ENCODE measurements at regions not wholly inside any gene's neighbourhood (a gene's known extent, or its start where the extent isn't known, plus 50 kb on each side); places are given as distances from the start of the nearest gene placed in this dataset.

DNA sequence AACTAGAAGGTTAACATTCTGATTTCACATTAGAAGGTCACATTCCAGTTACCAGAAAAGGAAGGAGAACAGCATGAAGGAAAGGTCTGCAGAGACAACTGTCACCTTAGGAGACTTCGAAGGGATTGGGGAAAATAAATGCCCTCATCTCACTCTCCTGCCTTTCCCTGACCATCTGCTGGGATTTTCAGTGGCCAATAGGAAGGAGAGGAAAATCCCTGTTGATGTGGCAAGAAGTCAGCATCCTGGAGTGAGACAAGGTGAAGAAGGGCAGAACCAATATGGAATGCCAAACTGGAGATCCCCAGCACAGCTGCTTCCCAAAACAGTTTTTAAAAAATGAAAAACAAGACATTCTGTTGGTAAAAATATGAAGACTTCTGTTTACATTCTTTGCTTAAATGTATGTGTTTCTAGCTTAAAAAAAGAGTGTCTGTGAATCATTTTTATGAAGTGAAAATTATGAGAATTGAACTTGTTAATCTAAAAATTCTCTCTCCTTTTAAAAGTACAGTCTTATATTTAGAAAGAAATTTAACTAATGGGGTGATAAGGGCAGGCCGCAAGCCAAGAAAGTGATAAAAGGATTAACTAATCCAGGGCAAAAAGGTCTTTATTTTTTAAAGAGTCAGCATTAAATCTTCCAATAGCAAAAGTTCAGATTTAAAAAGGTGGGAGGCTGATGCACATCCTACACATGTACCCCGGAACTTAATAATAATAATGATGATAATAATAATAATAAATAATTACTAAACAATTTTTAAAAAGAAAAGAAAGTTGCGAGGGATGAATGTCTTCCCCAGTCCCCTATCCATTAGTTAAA lies 160.6 kb upstream of the DOK6 start (continued):
- no peak for TF ChIP-seq ZNF596 (tag by site-specific recombination; IDR thresholded peaks at IDR 0.05)

DNA sequence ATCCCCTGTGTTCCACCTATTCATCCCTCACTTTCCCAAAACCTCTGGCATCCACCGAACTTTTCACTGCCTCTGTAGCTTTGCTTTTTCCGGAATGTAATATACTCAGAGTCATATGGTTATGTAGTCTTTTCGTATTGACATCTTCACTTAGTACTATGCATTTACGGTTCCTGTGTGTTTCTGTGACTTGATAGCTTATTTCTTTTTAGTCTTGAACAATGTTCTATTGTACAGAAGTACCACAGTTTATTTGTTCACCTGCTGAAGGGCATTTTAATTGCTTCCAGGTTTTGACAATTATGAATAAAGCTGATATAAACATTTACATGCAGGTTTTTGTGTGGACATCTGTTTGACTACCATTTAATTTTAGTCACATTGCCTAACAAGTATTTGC lies 154.7 kb upstream of the DOK6 start:
- CTCF ChIA-PET, result no interaction called here
- H3K4me1 ChIP-seq (ENCODE audit: control insufficient read depth, insufficient read depth, low read length), result no peaks in the 10 kb centered on the region
- H3K36me3 ChIP-seq (ENCODE audit: control insufficient read depth in 2 of 2, insufficient read depth in 1 of 2, low read length in 2 of 2), result no peaks in the 10 kb centered on the region
- H3K4me3 ChIP-seq (ENCODE audit: low read depth, low read length), result no peak overlapping the region
- H3K27ac ChIP-seq (ENCODE audit: extremely low read depth, low read depth, low read length), result no peak overlapping the region
- H3K9me3 ChIP-seq (ENCODE audit: control insufficient read depth, insufficient read depth, low read depth, low read length), result no peaks in the 10 kb centered on the region
- TF ChIP-seq, protein P1, sequence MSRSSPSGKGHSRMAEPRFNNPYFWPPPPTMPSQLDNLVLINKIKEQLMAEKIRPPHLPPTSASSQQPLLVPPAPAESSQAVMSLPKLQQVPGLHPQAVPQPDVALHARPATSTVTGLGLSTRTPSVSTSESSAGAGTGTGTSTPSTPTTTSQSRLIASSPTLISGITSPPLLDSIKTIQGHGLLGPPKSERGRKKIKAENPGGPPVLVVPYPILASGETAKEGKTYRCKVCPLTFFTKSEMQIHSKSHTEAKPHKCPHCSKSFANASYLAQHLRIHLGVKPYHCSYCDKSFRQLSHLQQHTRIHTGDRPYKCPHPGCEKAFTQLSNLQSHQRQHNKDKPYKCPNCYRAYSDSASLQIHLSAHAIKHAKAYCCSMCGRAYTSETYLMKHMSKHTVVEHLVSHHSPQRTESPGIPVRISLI (tag by site-specific recombination; IDR thresholded peaks at IDR 0.05), result no peak
- TF ChIP-seq, protein P2, sequence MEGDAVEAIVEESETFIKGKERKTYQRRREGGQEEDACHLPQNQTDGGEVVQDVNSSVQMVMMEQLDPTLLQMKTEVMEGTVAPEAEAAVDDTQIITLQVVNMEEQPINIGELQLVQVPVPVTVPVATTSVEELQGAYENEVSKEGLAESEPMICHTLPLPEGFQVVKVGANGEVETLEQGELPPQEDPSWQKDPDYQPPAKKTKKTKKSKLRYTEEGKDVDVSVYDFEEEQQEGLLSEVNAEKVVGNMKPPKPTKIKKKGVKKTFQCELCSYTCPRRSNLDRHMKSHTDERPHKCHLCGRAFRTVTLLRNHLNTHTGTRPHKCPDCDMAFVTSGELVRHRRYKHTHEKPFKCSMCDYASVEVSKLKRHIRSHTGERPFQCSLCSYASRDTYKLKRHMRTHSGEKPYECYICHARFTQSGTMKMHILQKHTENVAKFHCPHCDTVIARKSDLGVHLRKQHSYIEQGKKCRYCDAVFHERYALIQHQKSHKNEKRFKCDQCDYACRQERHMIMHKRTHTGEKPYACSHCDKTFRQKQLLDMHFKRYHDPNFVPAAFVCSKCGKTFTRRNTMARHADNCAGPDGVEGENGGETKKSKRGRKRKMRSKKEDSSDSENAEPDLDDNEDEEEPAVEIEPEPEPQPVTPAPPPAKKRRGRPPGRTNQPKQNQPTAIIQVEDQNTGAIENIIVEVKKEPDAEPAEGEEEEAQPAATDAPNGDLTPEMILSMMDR (tag by site-specific recombination; IDR thresholded peaks at IDR 0.05), result no peak
- no peak for TF ChIP-seq MYNN (tag by site-specific recombination; IDR thresholded peaks at IDR 0.05; ENCODE audit: borderline replicate concordance)
- TF ChIP-seq, protein P3, sequence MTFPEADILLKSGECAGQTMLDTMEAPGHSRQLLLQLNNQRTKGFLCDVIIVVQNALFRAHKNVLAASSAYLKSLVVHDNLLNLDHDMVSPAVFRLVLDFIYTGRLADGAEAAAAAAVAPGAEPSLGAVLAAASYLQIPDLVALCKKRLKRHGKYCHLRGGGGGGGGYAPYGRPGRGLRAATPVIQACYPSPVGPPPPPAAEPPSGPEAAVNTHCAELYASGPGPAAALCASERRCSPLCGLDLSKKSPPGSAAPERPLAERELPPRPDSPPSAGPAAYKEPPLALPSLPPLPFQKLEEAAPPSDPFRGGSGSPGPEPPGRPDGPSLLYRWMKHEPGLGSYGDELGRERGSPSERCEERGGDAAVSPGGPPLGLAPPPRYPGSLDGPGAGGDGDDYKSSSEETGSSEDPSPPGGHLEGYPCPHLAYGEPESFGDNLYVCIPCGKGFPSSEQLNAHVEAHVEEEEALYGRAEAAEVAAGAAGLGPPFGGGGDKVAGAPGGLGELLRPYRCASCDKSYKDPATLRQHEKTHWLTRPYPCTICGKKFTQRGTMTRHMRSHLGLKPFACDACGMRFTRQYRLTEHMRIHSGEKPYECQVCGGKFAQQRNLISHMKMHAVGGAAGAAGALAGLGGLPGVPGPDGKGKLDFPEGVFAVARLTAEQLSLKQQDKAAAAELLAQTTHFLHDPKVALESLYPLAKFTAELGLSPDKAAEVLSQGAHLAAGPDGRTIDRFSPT (tag by site-specific recombination; IDR thresholded peaks at IDR 0.05), result no peak
- TF ChIP-seq ZNF391 (tag by site-specific recombination; IDR thresholded peaks at IDR 0.05; ENCODE audit: borderline replicate concordance, low read depth), result no peak
- TF ChIP-seq KLF16 (tag by site-specific recombination; IDR thresholded peaks at IDR 0.05), result no peak
- TF ChIP-seq ZIC2 (tag by site-specific recombination; IDR thresholded peaks at IDR 0.05), result no peak
- TF ChIP-seq, protein P4, sequence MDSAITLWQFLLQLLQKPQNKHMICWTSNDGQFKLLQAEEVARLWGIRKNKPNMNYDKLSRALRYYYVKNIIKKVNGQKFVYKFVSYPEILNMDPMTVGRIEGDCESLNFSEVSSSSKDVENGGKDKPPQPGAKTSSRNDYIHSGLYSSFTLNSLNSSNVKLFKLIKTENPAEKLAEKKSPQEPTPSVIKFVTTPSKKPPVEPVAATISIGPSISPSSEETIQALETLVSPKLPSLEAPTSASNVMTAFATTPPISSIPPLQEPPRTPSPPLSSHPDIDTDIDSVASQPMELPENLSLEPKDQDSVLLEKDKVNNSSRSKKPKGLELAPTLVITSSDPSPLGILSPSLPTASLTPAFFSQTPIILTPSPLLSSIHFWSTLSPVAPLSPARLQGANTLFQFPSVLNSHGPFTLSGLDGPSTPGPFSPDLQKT (IDR thresholded peaks at IDR 0.05; ENCODE audit: borderline replicate concordance, low read depth, low read length), result no peak
- TF ChIP-seq, protein P5, sequence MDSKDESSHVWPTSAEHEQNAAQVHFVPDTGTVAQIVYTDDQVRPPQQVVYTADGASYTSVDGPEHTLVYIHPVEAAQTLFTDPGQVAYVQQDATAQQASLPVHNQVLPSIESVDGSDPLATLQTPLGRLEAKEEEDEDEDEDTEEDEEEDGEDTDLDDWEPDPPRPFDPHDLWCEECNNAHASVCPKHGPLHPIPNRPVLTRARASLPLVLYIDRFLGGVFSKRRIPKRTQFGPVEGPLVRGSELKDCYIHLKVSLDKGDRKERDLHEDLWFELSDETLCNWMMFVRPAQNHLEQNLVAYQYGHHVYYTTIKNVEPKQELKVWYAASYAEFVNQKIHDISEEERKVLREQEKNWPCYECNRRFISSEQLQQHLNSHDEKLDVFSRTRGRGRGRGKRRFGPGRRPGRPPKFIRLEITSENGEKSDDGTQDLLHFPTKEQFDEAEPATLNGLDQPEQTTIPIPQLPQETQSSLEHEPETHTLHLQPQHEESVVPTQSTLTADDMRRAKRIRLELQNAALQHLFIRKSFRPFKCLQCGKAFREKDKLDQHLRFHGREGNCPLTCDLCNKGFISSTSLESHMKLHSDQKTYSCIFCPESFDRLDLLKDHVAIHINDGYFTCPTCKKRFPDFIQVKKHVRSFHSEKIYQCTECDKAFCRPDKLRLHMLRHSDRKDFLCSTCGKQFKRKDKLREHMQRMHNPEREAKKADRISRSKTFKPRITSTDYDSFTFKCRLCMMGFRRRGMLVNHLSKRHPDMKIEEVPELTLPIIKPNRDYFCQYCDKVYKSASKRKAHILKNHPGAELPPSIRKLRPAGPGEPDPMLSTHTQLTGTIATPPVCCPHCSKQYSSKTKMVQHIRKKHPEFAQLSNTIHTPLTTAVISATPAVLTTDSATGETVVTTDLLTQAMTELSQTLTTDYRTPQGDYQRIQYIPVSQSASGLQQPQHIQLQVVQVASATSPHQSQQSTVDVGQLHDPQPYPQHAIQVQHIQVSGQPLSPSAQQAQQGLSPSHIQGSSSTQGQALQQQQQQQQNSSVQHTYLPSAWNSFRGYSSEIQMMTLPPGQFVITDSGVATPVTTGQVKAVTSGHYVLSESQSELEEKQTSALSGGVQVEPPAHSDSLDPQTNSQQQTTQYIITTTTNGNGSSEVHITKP (tag by site-specific recombination; IDR thresholded peaks at IDR 0.05), result no peak
- TF ChIP-seq ZNF366 (tag by site-specific recombination; conservative IDR thresholded peaks at IDR 0.05), result no peak
- TF ChIP-seq, protein P6, sequence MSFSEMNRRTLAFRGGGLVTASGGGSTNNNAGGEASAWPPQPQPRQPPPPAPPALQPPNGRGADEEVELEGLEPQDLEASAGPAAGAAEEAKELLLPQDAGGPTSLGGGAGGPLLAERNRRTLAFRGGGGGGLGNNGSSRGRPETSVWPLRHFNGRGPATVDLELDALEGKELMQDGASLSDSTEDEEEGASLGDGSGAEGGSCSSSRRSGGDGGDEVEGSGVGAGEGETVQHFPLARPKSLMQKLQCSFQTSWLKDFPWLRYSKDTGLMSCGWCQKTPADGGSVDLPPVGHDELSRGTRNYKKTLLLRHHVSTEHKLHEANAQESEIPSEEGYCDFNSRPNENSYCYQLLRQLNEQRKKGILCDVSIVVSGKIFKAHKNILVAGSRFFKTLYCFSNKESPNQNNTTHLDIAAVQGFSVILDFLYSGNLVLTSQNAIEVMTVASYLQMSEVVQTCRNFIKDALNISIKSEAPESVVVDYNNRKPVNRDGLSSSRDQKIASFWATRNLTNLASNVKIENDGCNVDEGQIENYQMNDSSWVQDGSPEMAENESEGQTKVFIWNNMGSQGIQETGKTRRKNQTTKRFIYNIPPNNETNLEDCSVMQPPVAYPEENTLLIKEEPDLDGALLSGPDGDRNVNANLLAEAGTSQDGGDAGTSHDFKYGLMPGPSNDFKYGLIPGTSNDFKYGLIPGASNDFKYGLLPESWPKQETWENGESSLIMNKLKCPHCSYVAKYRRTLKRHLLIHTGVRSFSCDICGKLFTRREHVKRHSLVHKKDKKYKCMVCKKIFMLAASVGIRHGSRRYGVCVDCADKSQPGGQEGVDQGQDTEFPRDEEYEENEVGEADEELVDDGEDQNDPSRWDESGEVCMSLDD (tag by site-specific recombination; IDR thresholded peaks at IDR 0.05), result no peak
- TF ChIP-seq ZNF140 (tag by site-specific recombination; IDR thresholded peaks at IDR 0.05), result no peak
- TF ChIP-seq ZNF596 (tag by site-specific recombination; IDR thresholded peaks at IDR 0.05), result no peak
- TF ChIP-seq ZNF274 (IDR thresholded peaks at IDR 0.05; ENCODE audit: low read length), result no peak
- no peak for TF ChIP-seq ZNF274 (tag by site-specific recombination; IDR thresholded peaks at IDR 0.05; ENCODE audit: borderline replicate concordance)
- TF ChIP-seq ZNF404 (tag by site-specific recombination; IDR thresholded peaks at IDR 0.05), result no peak
- POLR2A ChIA-PET, result no interaction called here
